Colon (tissue), 2 donors: ENCODE measurements at regions not wholly inside any gene's neighbourhood (a gene's known extent, or its start where the extent isn't known, plus 50 kb on each side); places are given as distances from the start of the nearest gene placed in this dataset.
A peak's percentile ranks its signal among the peaks of the same experiment; 100 is the strongest.
"Not testable (repeated sequence)": the region's sequence is repeated elsewhere in the genome, so short reads cannot be mapped to it uniquely, and the experiment has no call there.

Experiments used
- FAIRE-seq: peaks from 2 replicates; lab custom pipeline; 2012; peaks lifted over from hg19 to GRCh38; lab: Jason Lieb, UNC
- donor health status: control.
- donor health status: control.

DNA sequence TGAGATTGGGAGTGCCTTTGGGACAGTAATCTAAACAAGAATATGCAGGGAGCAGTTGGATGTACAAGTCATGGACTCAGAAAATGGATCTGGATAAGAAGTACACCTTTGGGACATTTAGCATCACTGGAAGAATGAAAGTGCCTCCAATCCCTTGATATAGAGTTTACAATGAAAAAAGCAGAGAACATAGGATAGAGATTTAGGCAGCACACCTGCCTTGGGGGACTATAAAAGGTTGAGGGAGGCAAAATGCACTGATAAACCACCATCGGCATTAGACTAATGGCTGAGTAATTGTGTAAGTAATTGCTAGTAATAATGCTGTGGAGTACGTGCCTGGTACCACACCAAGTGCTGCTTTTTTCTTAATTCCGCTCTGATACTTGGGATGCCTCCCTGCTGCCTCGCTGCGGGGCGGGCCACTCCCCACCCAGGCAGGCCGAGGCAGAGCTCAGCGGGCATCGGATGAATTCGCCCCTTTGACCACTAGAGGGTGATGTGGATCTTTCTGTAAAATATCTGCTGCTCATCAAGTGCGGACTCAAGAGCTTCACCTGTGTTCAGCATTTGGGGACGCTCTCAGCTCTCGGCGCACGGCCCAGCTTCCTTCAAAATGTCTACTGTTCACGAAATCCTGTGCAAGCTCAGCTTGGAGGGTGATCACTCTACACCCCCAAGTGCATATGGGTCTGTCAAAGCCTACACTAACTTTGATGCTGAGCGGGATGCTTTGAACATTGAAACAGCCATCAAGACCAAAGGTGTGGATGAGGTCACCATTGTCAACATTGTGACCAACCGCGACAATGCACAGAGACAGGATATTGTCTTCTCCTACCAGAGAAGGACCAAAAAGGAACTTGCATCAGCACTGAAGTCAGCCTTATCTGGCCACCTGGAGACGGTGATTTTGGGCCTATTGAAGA, 99.9 kb downstream of the ANKRD18B start:
- FAIRE-seq: no peak

DNA sequence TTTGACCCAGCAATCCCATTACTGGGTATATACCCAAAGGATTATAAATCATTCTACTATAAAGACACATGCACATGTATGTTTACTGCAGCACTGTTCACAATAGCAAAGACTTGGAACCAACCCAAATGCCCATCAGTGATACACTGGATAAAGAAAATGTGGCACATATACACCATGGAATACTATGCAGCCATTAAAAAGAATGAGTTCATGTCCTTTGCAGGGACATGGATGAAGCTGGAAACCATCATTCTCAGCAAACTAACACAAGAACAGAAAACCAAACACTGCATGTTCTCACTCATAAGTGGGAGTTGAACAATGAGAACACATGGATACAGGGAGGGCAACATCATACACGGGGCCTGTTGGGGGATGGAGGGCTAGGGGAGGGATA, 104.3 kb downstream of the ANKRD18B start:
- FAIRE-seq: not testable (repeated sequence)

DNA sequence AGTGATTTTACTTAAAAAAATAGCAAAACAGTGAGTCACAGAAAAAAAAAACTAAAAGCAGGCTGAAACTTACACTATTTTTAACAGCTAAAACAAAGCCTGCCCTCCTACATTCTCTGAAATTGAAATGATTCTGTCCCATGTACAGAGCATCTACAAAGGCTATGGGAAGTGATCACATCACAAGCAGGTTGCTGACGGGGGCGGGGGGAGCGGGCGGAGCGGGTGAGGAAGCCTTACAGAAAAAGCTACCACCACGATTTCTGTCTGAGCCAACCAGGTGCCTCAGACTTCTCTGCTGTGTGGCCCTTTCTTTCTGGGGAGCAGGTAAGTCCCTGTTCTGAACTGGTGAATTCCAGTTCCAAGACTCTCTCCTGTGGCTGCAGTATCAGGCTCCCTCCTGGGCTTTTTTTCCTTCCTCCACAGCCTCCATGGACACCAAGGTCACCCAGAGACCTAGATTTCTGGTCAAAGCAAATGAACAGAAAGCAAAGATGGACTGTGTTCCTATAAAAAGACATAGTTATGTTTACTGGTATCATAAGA, 104.9 kb downstream of the ANKRD18B start:
- no peak for FAIRE-seq

DNA sequence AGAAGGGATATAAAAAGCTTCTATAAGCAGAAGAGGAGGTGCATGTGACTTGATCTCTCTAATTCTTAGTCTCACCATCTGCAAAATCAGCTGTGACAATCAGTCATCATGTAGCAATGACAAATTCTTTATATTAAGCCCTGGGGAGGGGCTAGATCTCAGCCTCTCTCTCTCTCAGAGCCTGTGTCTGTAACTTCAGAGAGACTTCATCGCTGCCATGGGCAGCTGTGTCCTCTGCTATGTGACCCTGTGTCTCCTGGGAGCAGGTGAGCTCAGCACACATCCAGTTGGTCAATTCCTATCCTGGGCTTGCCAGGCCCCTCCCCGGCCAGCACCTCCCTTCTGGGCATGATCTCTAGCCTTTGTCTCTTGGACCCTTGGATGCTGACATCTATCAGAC, 109.6 kb downstream of the ANKRD18B start:
- FAIRE-seq: no peak

DNA sequence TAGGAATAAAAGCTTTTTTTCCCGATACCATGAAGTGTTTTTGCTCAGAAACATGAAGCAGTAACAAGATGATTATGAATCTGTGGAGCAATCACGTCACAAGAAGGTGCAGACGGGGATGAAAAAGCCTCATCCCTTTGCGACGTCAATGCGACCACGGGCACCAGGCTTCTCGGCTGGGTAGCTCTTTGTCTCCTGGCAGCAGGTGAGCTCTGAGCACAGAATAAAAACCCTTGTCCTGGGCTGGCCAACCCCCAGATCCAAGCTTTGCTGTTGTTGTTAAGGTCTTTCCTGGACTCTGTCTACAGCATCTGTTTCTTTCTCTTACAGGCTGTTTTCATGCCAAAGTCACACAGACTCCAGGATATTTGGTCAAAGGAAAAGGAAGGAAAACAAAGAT, 113.8 kb downstream of the ANKRD18B start:
- FAIRE-seq: no peak

DNA sequence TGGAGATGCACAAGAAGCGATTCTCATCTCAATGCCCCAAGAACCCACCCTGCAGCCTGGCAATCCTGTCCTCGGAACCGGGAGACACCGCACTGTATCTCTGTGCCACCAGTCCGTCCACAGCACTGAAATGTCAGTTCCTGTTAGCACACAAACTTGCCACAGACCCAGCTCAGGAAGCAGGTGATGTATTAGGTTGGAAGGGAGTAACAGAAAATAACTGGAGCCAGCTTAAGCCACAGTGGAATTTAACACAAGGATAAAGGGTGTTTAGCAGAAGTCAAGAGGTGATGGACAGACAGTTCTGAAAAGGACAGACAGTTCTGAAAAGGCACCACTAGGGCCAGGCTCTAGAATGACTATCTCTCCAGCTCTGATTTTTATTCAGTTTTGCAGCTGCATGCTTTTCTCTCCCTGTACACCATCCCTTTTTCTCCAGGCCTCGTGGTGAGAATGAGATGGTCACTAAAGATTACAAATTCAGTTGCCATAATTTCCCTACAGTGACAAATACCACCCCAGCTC, 114.4 kb downstream of the ANKRD18B start:
- no peak for FAIRE-seq

DNA sequence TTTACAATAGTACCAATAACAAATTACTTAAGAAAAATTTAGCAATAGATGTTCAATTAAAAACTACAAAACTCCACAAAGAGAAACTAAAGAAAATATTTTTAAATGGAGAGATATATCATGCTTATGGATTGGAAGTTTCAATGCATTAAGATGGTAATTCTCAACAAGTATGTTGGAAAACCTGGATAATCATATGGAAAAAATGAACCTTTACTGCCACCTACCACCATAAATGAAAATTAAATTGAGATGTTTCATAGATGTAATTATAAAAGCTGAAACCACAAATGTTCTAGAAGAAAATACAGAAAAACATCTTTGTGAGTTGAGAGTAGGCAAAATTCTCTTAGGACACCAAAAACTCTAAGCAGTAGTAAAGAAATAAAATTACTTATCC, 121.7 kb downstream of the ANKRD18B start:
- FAIRE-seq: peak; percentile 36

DNA sequence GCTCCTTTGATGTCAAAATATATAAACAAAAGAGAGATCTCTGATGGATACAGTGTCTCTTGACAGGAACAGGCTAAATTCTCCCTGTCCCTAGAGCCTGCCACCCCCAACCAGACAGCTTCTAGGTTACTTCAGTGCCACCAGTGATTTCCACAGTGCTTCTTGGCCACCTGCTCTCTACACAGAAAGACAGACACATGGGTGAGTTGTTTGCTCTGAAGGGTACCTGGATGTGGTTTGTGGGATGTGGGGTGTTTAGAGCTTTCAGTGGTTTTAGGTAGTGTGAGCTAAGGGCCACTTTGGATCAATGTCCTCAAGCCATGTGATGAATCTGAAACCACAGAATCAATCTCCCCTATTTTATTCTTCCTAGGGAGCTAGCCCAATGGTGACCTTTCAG, 125.4 kb downstream of the ANKRD18B start:
- no peak for FAIRE-seq

DNA sequence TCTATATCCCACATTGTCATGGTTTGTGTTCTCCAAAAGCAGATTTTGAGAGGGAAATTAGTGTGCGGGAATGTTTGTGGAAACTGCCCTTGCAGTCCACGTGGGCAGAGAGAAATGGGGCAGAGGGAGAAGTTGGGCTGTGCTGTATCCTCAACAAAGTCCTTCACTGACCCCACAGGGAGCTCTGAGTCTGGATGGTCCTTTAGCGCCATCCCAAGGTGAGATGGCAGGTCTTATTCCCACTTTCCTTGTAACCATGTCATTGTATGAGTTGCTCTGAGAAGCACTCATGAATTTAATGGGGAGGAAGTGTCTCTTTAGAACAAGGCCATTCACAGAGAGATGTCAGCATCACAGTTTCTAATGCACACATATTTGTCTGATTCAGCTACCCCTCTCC, 127.1 kb downstream of the ANKRD18B start:
- FAIRE-seq: no peak

DNA sequence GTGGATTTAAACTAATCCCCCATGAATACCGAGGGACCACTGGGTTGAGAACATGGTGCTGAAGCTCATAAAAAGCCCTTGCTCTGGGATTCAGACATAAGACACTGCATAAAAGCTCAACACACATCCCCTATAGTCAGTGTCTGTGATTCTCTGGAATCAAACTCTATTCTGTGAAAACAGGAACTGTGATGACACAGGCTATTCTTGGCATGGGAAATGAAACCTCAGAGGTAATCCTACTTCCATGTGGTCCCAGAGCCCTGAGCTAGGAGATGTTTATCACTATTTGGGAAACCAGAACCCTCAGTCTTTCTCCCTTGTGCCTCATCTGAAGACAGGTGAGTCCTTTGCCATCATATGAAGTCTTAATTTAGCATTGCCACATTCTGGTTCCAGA, 135.4 kb upstream of the PRSS3 start:
- no peak for FAIRE-seq

DNA sequence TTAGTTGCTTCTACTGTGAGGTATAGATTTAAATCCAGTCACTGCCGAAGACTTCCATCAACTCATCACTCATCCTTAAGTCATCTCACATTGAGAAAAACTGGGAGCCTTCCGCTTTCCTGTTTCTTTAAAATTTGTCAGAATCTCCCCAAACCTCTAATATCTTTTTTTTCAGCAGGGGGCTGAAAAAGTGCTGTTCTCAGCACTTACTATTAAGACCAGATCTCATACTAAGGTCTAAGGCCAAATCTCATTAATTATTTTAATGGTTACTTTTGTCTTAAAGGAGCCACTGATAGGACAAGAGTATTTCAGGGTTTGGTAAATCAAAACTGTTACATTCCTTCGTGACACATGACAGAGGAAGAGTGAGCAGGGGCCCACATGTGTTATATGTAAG, 134.6 kb upstream of the PRSS3 start:
- no peak for FAIRE-seq

DNA sequence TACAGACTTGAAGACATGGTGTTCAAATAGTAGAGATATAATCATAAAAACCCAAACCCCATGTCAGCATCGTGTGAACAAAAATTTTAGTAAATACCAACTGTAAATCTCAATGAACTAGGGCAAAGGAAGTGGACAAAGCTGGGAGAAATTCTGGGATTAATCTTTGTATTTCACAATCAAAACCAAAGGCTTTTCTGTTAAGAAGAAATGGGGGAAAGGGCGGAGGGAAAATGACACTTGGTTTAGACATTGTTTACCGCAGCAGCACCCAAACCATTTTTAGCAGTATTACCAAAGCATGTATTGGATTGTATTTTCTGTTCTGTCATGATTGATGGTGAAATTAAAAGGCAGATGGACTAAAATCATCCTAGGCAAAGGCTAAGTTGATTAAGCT, 134.2 kb upstream of the PRSS3 start:
- FAIRE-seq: no peak

DNA sequence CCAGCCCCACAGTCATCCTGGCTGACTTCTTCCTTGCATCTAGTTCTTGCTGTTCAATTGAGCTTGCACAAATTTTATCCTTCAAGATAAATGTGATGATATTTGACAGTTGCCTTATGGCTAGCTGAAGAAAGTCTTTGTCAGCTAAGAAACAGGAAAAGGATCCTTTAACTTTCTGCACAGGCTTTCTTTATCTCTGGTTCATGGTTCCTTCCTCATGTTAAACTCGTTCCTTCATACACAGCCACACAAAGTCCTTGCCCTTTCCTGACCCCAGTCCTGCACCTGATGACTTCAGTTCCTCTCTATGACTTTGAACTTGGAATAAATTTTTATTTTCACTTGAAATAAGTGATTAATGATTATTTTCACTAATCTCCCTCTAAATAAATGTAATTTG, 132.5 kb upstream of the PRSS3 start:
- no peak for FAIRE-seq

DNA sequence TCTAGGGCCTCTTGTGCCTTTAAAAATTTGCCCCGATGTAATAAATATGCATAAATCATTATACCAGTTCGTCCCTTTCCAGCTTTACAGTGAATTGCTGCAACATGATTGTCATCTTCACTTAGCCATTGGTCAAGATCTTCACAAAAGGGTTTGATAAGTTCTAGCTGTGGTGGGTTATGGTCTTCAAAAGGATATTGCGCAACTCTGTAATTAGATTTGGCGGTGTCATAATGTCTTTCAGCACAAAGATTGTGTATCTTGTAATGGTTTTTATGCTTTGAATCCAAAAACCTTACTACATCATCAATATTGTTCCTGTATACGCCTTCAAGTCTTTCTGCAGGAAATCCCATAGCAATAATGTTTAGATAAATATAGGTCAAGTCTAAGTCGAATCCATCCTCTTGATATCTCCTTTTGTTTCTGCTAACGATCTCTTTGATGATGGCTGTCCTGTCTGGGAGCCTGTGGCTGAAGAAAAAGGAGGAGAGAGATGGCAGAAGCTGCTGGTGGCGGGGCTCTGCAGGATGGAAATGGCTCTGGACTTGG, 119.1 kb upstream of the PRSS3 start:
- FAIRE-seq: not testable (repeated sequence)

DNA sequence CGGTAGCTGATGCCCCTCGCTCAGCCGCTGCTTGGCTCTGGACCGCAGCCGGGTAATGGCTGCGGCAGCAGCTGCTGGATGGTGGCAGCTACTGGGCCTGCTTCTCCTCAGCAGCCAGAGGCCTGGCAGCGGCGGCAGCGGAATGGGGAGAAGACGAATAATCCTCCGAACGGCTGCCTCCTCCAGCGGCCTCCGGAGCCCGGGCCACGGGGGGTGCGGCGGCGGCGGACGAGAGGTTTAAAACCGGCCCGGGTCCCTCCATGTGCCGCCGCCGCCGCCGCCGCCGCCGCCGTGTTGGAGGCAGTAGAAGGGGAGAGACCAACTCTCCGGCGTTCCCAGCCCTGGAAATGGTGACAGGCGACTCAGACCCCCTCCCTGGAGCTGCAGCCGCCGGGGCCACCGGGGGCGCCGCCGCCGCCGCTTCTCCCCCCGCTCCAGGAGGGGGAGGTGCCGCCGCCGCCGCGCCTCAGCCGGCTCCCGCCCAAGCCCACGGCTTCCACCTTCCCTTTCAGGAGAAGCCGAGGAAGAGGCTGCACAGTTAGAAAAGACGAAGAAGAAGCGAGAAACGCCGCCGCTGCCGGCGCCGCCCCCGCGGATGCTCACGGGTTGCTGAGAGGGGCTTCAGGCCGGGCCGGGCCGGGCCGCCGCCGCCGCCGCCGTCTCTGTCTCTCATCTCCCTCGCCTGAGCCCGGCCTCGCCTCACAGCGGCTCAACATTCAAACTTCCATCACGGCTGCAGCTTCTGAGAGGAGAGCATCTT, 118.4 kb upstream of the PRSS3 start:
- FAIRE-seq: no peak

DNA sequence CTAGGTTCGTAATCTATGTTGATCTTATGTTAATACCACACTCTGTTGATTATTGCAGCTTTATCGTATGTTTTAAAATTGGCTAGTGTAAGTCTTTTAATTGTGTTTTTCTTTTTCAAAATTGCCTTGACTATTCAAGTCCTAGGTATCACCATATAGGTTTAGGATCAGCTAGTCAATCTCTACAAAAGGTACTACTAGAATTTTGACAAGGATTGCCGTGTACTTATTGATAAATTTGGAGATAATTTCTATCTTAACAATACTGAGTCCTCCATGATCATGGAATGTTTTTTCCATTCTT, 117.9 kb upstream of the PRSS3 start:
- no peak for FAIRE-seq

DNA sequence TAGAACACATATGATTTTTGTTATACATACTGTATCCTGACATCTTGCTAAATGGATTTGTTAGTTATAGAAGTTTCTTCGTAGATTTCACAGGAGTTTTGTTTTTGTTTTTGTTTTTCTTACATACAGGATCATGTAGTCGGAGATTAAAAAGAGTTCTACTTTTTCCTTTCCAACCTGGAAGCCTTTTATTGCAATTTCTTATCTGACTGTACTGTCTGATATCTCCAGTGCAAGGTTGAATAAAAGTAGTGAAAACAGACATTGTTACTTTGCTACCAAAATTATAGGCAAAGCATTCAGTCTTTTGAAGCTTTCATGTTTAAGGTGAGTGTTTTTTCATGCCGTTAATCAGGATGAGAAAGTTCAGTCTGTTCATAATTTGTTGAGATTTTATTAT, 117.4 kb upstream of the PRSS3 start:
- FAIRE-seq: no peak

DNA sequence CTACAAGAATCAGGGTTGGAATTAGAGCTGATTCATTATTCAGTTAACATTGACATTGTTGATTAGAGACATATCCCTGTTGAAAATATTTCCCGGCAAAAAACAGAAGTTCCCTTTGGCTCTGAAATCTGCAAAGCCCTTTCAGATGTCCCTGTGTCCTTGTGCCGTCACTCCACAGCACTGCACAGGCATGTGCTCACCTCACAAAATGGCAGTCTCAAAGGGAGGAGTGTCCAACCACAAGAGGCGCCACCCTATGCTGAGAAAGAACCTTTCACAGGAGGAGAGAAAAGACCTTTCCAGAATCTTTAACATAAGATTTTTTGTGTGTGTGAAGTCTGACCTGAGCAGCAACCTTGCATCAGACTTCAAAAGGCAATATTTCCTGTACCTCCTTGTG, 112.8 kb upstream of the PRSS3 start:
- FAIRE-seq: no peak

DNA sequence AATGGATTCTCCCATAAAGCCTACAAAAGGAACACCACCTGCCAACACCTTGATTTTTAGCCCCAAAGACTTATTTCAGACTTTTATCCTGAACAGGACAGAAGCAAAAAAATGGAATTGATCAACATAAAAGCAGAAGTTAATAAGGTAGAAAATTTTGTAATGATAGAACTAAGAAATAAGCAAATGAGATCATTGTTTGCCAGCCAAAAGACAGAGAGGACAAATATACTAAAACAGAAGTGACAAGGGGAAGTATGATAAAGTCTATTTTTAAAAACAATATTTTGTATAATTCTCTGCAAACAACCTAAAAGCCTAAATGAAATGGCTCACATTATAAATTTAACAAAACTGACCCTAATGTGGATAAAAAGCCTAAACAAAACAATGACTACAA, 110.5 kb upstream of the PRSS3 start:
- FAIRE-seq: no peak

DNA sequence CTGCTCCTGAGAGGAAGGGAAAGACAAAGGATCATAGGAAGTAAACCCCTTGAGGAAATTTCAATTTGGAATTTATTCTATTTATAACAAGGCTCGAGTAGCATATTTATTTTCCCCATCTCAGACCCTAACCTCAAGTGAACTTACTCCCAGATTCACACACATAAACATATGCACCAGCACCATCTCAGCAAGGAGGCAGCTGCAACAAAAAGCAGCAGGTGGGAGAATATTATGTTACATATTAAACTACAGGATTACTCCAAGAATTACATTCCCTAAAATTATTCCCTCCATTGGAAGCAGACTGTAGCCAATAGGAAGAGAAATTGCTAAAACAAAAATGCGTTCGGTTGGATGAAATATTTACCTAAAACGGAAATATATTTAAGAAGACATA, 108.4 kb upstream of the PRSS3 start:
- FAIRE-seq: no peak

DNA sequence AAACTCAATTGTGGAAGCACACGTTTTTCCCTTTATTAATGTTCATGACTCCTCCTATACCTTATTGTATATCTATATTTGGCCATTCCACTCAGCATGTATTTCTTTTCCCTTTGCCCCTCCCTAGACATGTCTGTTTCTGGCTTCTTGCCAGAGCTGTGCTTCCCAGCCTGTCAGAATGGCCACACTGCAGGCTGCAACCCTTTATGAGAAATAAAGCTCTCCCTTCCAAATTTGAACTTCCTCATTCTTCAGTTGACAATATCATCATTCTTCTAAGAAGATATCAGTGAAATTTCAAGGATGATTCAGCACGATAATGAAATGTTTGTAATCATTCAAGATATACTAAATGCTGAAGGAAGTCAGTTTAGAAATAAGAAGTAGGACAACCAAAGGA, 107.6 kb upstream of the PRSS3 start:
- no peak for FAIRE-seq

DNA sequence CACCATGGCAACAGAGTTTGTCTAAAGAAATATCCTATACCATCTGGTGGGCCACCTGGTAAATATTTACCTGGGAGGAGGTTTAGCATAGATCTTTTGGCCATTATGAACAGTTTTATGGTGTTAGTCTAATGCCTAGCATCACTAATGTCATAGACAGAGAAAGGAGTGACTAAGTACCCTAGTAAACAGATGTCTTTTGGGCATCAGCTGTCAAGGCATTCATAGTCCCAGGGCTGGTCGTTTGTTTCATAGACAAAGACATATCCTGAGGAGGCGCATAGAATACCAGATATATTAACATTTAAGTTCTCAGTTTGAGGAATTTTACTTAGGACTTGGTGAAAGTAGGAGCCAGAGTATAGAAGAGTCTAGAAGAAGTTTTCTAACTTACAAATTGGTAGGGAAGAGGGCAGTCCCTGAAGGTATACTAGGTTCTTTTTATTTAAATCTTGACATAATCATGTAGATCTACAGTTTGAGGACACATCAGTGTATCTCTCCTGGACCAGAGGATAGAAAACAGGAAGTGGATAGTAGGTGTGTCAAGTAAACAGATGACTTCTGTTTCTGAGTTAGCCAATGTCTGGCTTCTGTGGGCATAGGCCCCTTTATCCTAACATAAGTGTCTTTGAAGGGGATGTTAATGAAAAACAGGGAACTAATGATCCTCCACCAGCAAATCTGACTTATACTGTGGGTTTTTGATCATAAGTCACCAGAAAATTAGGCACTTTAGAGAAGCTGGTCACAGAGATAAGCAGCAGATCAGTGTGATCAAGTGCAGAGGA, 105.0 kb upstream of the PRSS3 start:
- no peak for FAIRE-seq
